HepG2 (cell line): ENCODE measurements at regions not wholly inside any gene's neighbourhood (a gene's known extent, or its start where the extent isn't known, plus 50 kb on each side); places are given as distances from the start of the nearest gene placed in this dataset.

ENCODE experiments used
- ATAC-seq: fragments of 200-7000 bp; cut with Tn5 transposase; 3 replicates; pipeline ENCODE4 v1.9.1; 2020; ENCODE audit warnings: mild to moderate bottlenecking, moderate library complexity
- BruUV-seq: library from RNA; stranded (reverse); fragments of 400-500 nt; replicated peaks from 2 replicates; lab custom pipeline; 2021; lab: Mats Ljungman, UMichigan
- CTCF ChIA-PET: fragments of 300-600 bp; formaldehyde crosslinking; extraction: SDS; loops from one replicate; lab custom pipeline; 2021; ENCODE audit warnings: low total read pairs, inconsistent platforms, low intra/inter-chr PET ratio; lab: Yijun Ruan, JAX
- POLR2A ChIA-PET: fragments of 350-600 bp; sonication (Branson Sonifier 250); formaldehyde crosslinking; loops from one replicate; lab custom pipeline; 2020; ENCODE audit warnings: antibody characterized with exemption, inconsistent platforms; lab: Yijun Ruan, JAX
- DNase-seq: peaks from one replicate; pipeline ENCODE4 v3.0.0-alpha.2; 2015; ENCODE audit warnings: low spot score
- FAIRE-seq: peaks from 3 replicates; lab custom pipeline; 2011; peaks lifted over from hg19 to GRCh38; lab: Jason Lieb, UNC
- H2AFZ ChIP-seq: one replicate; pipeline ENCODE4 v1.6.1; 2011; ENCODE audit warnings: low read length, inconsistent platforms
- H3K27ac ChIP-seq: fragments of 300-600 bp; 3 replicates; pipeline ENCODE4 v1.8.0; 2011; ENCODE audit warnings: mixed run types, mild to moderate bottlenecking, mixed read lengths, low read length, inconsistent platforms; ENCODE audit not compliant: insufficient read depth; ENCODE audit errors: extremely low read length
- H3K27me3 ChIP-seq, 2 experiments: fragments of 200-600 bp in 1 of 2; 2 replicates in 1 of 2; 3 replicates in 1 of 2; pipeline versions ENCODE4 v1.6.0 to v1.8.0; 2011; ENCODE audit warnings: low read length in 2 of 2, mild to moderate bottlenecking in 2 of 2, moderate library complexity in 2 of 2, inconsistent platforms in 1 of 2; ENCODE audit not compliant: insufficient read depth in 2 of 2, control insufficient read depth in 1 of 2
- H3K36me3 ChIP-seq, 2 experiments: fragments of 200-600 bp in 1 of 2; replicated peaks in 1 of 2; 2 replicates in 1 of 2; 3 replicates in 1 of 2; pipeline versions ENCODE4 v1.5.1 to v1.8.0; 2011; ENCODE audit warnings: low read length in 2 of 2, inconsistent platforms in 1 of 2; ENCODE audit not compliant: insufficient read depth in 2 of 2, control insufficient read depth in 1 of 2
- H3K4me1 ChIP-seq: 2 replicates; pipeline ENCODE4 v1.5.1; 2012; ENCODE audit warnings: low read length, inconsistent platforms; ENCODE audit not compliant: insufficient read depth
- H3K4me2 ChIP-seq: 2 replicates; pipeline ENCODE4 v1.6.0; 2011; ENCODE audit warnings: low read depth, low read length, inconsistent platforms
- H3K4me3 ChIP-seq, 3 experiments: fragments of 200-600 bp in 1 of 3; sonication (generic), shearing (Covaris generic) in 1 of 3; replicated peaks in 1 of 3; 2 replicates each; pipeline ENCODE4 v1.5.1; 2011 to 2016; ENCODE audit warnings: low read length in 3 of 3, inconsistent platforms in 2 of 3, low read depth in 2 of 3, mild to moderate bottlenecking in 2 of 3, control low read depth in 1 of 3, mixed read lengths in 1 of 3; ENCODE audit not compliant: insufficient read depth in 1 of 3
- H3K79me2 ChIP-seq: one replicate; pipeline ENCODE4 v1.6.1; 2011; ENCODE audit warnings: low read length, inconsistent platforms; ENCODE audit not compliant: insufficient read depth
- H3K9ac ChIP-seq: 2 replicates; pipeline ENCODE4 v1.6.0; 2011; ENCODE audit warnings: mild to moderate bottlenecking, low read depth, low read length, inconsistent platforms; ENCODE audit not compliant: insufficient read depth
- H3K9me3 ChIP-seq: 2 replicates; pipeline ENCODE4 v1.5.1; 2012; ENCODE audit warnings: mild to moderate bottlenecking, low read length
- H4K20me1 ChIP-seq: 2 replicates; pipeline ENCODE4 v1.6.0; 2011; ENCODE audit warnings: inconsistent platforms, mild to moderate bottlenecking, low read length, moderate library complexity; ENCODE audit not compliant: insufficient read depth
- ATF7-NPFF ChIP-seq: sonication (generic); formaldehyde crosslinking; IDR thresholded peaks from 2 replicates; pipeline ENCODE4 v1.8.1; 2023; ENCODE audit warnings: mild to moderate bottlenecking, low read depth, missing genetic modification reagents, moderate library complexity
- BATF2 ChIP-seq: sonication (generic); formaldehyde crosslinking; IDR thresholded peaks from 2 replicates; pipeline ENCODE4 v1.8.0; 2022; ENCODE audit warnings: mild to moderate bottlenecking, missing genetic modification reagents, moderate library complexity
- CENPT ChIP-seq: sonication (generic); formaldehyde crosslinking; IDR thresholded peaks from 2 replicates; pipeline ENCODE4 v1.8.0; 2022; ENCODE audit warnings: low read depth, mild to moderate bottlenecking, moderate library complexity, missing genetic modification reagents
- EP300 ChIP-seq, 3 experiments: sonication (generic) in 1 of 3; formaldehyde crosslinking in 1 of 3; IDR thresholded peaks; 2 replicates each; pipeline versions ENCODE4 v1.5.1 to v1.6.1; 2011 to 2020; ENCODE audit warnings: low read depth in 2 of 3, low read length in 2 of 3, borderline replicate concordance in 1 of 3, improper control_type of control experiment in 1 of 3, mild to moderate bottlenecking in 1 of 3, missing genetic modification reagents in 1 of 3, moderate library complexity in 1 of 3
- HIVEP1 ChIP-seq: sonication (generic); formaldehyde crosslinking; IDR thresholded peaks from 2 replicates; pipeline ENCODE4 v1.4.0; 2020; ENCODE audit warnings: mild to moderate bottlenecking, missing genetic modification reagents
- JUN ChIP-seq: sonication (generic); formaldehyde crosslinking; IDR thresholded peaks from 2 replicates; pipeline ENCODE4 v1.4.0; 2020; ENCODE audit warnings: mild to moderate bottlenecking, missing genetic modification reagents
- LRRFIP1 ChIP-seq: sonication (generic); formaldehyde crosslinking; conservative IDR thresholded peaks from 2 replicates; pipeline ENCODE4 v1.4.0; 2020; ENCODE audit warnings: missing genetic modification reagents
- NR2F6 ChIP-seq, 2 experiments: IDR thresholded peaks; 2 replicates each; pipeline ENCODE4 v1.6.1; 2016; ENCODE audit warnings: antibody characterized with exemption in 1 of 2, mild to moderate bottlenecking in 1 of 2
- PAWR ChIP-seq: sonication (generic); formaldehyde crosslinking; IDR thresholded peaks from 2 replicates; pipeline ENCODE4 v1.4.0; 2020; ENCODE audit warnings: missing genetic modification reagents, mild to moderate bottlenecking, borderline replicate concordance
- RARA ChIP-seq: IDR thresholded peaks from 2 replicates; pipeline ENCODE4 v1.6.1; 2016; ENCODE audit warnings: missing genetic modification reagents, missing compliant biosample characterization
- RELA ChIP-seq: sonication (generic); formaldehyde crosslinking; IDR thresholded peaks from 2 replicates; pipeline ENCODE4 v1.4.0; 2020; ENCODE audit warnings: missing genetic modification reagents
- SALL2 ChIP-seq: sonication (generic); formaldehyde crosslinking; IDR thresholded peaks from 2 replicates; pipeline ENCODE4 v1.8.1; 2023; ENCODE audit warnings: mild to moderate bottlenecking, missing genetic modification reagents, inconsistent platforms
- SMAD1 ChIP-seq: sonication (generic); formaldehyde crosslinking; IDR thresholded peaks from 2 replicates; pipeline ENCODE4 v1.4.0; 2020; ENCODE audit warnings: missing genetic modification reagents, low read depth, mild to moderate bottlenecking, borderline replicate concordance
- SRY ChIP-seq: sonication (generic); formaldehyde crosslinking; IDR thresholded peaks from 2 replicates; pipeline ENCODE4 v1.8.0; 2022; ENCODE audit warnings: mild to moderate bottlenecking, missing genetic modification reagents
- TSC22D2 ChIP-seq: sonication (generic); formaldehyde crosslinking; IDR thresholded peaks from 2 replicates; pipeline ENCODE4 v1.5.1; 2020; ENCODE audit warnings: missing genetic modification reagents, mild to moderate bottlenecking, borderline replicate concordance
- ZNF577 ChIP-seq: sonication (generic); formaldehyde crosslinking; IDR thresholded peaks from 2 replicates; pipeline ENCODE4 v1.4.0; 2020; ENCODE audit warnings: mild to moderate bottlenecking, low read depth, missing genetic modification reagents, borderline replicate concordance
- ZNF775 ChIP-seq: sonication (generic); formaldehyde crosslinking; IDR thresholded peaks from 2 replicates; pipeline ENCODE4 v1.4.0; 2020; ENCODE audit warnings: missing genetic modification reagents, mild to moderate bottlenecking, moderate library complexity, borderline replicate concordance
- ZSCAN12 ChIP-seq: sonication (generic); formaldehyde crosslinking; IDR thresholded peaks from 2 replicates; pipeline ENCODE4 v1.9.0; 2021; ENCODE audit warnings: mild to moderate bottlenecking, missing genetic modification reagents
- WGBS: methylation state at CpG from one replicate; pipeline ENCODE4 v1.1.6; 2017; ENCODE audit warnings: low lambda C conversion rate; 5-methylcytosine and 5-hydroxymethylcytosine counted together
- in situ Hi-C: cut with HindIII; loops from 2 replicates; pipeline ENCODE4 v1.10.0; 2017; ENCODE audit warnings: low pct_unique_long_range_greater_than_20kb; ENCODE audit not compliant: extremely low pct_ligation_motif_present
- intact Hi-C: fragments of 100-400 bp; cut with micrococcal nuclease; formaldehyde crosslinking; loops from one replicate; pipeline ENCODE4 v1.10.0; 2022; ENCODE audit not compliant: unreplicated experiment
- TF ChIP-seq, protein P1 (sequence below): sonication (generic); formaldehyde crosslinking; IDR thresholded peaks from 2 replicates; pipeline ENCODE4 v1.4.0; 2020; ENCODE audit warnings: mild to moderate bottlenecking, missing genetic modification reagents
- TF ChIP-seq, protein P2 (sequence below): sonication (generic); formaldehyde crosslinking; IDR thresholded peaks from 2 replicates; pipeline ENCODE4 v1.5.0; 2020; ENCODE audit warnings: missing genetic modification reagents

GRCh38 chr2:150697596-150697995 is 210.1 kb upstream of the RND3 start:
- Histone ChIP-seq H2AFZ (no peak overlapping the region), H3K4me3 (no peak overlapping the region), H3K27me3 (no peaks in the 10 kb centered on the region), H4K20me1 (no peaks in the 10 kb centered on the region), H3K27ac (no peak overlapping the region), H3K36me3 (no peaks in the 10 kb centered on the region), H3K4me1 (no peaks in the 10 kb centered on the region), H3K9me3 (peaks cover 2% of the 10 kb centered on the region; the same call in 1 of the 2 replicates), H3K9ac (no peak overlapping the region)
- ChIA-PET POLR2A (no interaction called here), CTCF (no interaction called here)
- no TSS peak for BruUV-seq
- FAIRE-seq (no peak), DNase-seq (no peak)
- whole genome bisulfite sequencing = 23% methylated on average over 2 of the region's 2 CpGs
- in situ Hi-C loops = no loop called here
- no peak for TF ChIP-seq EP300 (IDR thresholded peaks at IDR 0.05; ENCODE audit: low read depth in 2 of 2, low read length in 2 of 2)
- TF ChIP-seq EP300 (CRISPR knock-in tag; IDR thresholded peaks at IDR 0.05; ENCODE audit: borderline replicate concordance) = no peak
- no peak for TF ChIP-seq ATF7-NPFF (CRISPR knock-in tag)
- no peak for TF ChIP-seq ZSCAN12 (CRISPR knock-in tag)
- no peak for TF ChIP-seq RARA (CRISPR knock-in tag)
- TF ChIP-seq JUN = no peak
- no peak for TF ChIP-seq CENPT (CRISPR knock-in tag)
- TF ChIP-seq, protein P1, sequence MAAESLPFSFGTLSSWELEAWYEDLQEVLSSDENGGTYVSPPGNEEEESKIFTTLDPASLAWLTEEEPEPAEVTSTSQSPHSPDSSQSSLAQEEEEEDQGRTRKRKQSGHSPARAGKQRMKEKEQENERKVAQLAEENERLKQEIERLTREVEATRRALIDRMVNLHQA (CRISPR knock-in tag) = no peak
- no peak for TF ChIP-seq TSC22D2 (CRISPR knock-in tag)
- TF ChIP-seq HIVEP1 (CRISPR knock-in tag) = no peak
- TF ChIP-seq LRRFIP1 = no peak
- TF ChIP-seq SRY (CRISPR knock-in tag) = no peak
- no peak for TF ChIP-seq RELA
- TF ChIP-seq SMAD1 (CRISPR knock-in tag) = no peak
- TF ChIP-seq ZNF577 (CRISPR knock-in tag) = no peak
- TF ChIP-seq ZNF775 (CRISPR knock-in tag) = no peak
- TF ChIP-seq, protein P2, sequence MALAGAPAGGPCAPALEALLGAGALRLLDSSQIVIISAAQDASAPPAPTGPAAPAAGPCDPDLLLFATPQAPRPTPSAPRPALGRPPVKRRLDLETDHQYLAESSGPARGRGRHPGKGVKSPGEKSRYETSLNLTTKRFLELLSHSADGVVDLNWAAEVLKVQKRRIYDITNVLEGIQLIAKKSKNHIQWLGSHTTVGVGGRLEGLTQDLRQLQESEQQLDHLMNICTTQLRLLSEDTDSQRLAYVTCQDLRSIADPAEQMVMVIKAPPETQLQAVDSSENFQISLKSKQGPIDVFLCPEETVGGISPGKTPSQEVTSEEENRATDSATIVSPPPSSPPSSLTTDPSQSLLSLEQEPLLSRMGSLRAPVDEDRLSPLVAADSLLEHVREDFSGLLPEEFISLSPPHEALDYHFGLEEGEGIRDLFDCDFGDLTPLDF (CRISPR knock-in tag) = no peak
- no peak for TF ChIP-seq SALL2 (CRISPR knock-in tag)
- TF ChIP-seq NR2F6 (IDR thresholded peaks at IDR 0.05) = no peak
- no peak for TF ChIP-seq NR2F6 (CRISPR knock-in tag; IDR thresholded peaks at IDR 0.05)
- no peak for TF ChIP-seq PAWR (CRISPR knock-in tag)
- no peak for TF ChIP-seq BATF2 (CRISPR knock-in tag)
- TF ChIP-seq, all 625 proteins: peak for 0
- intact Hi-C loops = no loop called here
- ATAC-seq = no peak
- no peaks in the 10 kb centered on the region for H3K79me2 ChIP-seq
- no peak overlapping the region for H3K4me2 ChIP-seq
